ENCODE measurements at regions not wholly inside any gene's neighbourhood (a gene's known extent, or its start where the extent isn't known, plus 50 kb on each side); places are given as distances from the start of the nearest gene placed in this dataset.

DNA sequence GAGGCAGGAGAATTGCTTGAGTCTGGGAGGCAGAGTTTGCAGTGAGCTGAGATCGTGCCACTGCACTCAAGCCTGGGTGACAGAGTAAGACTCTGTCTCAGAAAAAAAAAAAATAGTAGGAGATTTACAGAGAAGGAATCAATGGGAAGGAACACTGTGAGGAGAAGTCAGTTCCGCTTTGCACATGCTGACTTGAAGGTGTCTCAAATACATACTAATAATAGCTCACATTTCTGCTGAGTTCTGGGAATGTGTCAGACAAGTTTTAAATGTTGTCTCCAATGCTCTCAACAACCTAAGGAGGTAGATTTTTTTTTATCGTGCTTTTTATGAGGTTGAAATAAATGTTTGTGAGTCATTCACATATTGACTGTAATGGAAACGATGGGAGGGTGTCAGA lies 654.9 kb upstream of the CELF2 start:
- WGBS: 66% methylated on average over 4 of the region's 4 CpGs
- no peaks in the 10 kb centered on the region for H3K4me1 ChIP-seq (ENCODE audit: control insufficient read depth in 4 of 4, insufficient read depth in 4 of 4, low read length in 3 of 4)
- H3K4me3 ChIP-seq (ENCODE audit: low read depth in 1 of 3, low read length in 3 of 3): no peak overlapping the region
- H3K27ac ChIP-seq (ENCODE audit: low read depth in 1 of 2, low read length in 2 of 2): no peak overlapping the region
- no peaks in the 10 kb centered on the region for H3K27me3 ChIP-seq (ENCODE audit: control insufficient read depth in 4 of 4, insufficient read depth in 4 of 4, low read length in 3 of 4)
- H3K9me3 ChIP-seq (ENCODE audit: control insufficient read depth in 4 of 4, low read length in 3 of 4): no peaks in the 10 kb centered on the region
- H3K36me3 ChIP-seq (ENCODE audit: control insufficient read depth in 4 of 4, insufficient read depth in 3 of 4, low read depth in 1 of 4, low read length in 3 of 4): no peaks in the 10 kb centered on the region
- no peak for DNase-seq (ENCODE audit: low spot score)
- TF ChIP-seq GABPA (IDR thresholded peaks at IDR 0.05 in 1 of 2, conservative IDR thresholded peaks at IDR 0.05 in 1 of 2): no peak
- no peak overlapping the region for H3K9ac ChIP-seq (ENCODE audit: low read depth in 1 of 2, low read length in 2 of 2)

DNA sequence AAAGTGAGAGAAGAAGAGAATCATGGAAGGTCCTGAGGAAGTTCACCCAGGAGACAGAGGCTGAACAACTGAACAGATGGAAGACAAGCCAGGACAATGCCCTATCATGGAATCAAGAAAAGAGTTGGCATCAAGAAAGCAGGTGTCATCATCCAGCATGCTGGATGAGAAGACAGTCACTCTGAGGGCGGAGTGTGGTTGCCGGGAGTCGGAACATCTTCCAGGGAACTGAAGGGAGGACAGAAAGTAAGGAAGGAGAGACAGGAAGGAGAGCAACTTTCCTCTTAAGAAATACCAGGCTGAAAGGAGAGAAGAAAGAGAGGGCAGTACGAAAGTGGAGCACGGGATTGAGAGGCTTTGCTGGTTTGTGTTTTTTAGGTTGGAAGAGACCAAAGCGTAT lies 654.5 kb upstream of the CELF2 start:
- no peak overlapping the region for H3K4me3 ChIP-seq (ENCODE audit: low read depth in 1 of 3, low read length in 3 of 3)
- WGBS: 77% methylated on average over 6 of the region's 6 CpGs
- H3K27me3 ChIP-seq (ENCODE audit: control insufficient read depth in 4 of 4, insufficient read depth in 4 of 4, low read length in 3 of 4): no peaks in the 10 kb centered on the region
- no peak for DNase-seq (ENCODE audit: low spot score)
- no peak overlapping the region for H3K27ac ChIP-seq (ENCODE audit: low read depth in 1 of 2, low read length in 2 of 2)
- TF ChIP-seq JUND (IDR thresholded peaks at IDR 0.05) (no peak), FOXA1 (IDR thresholded peaks at IDR 0.05) (no peak), YY1 (IDR thresholded peaks at IDR 0.05) (no peak), FOXA2 (IDR thresholded peaks at IDR 0.05) (no peak), RXRA (IDR thresholded peaks at IDR 0.05) (no peak), GABPA (IDR thresholded peaks at IDR 0.05 in 1 of 2, conservative IDR thresholded peaks at IDR 0.05 in 1 of 2) (no peak), TAF1 (conservative IDR thresholded peaks at IDR 0.05) (no peak), SP1 (IDR thresholded peaks at IDR 0.05) (no peak), HNF4A (conservative IDR thresholded peaks at IDR 0.05) (no peak), RAD21 (IDR thresholded peaks at IDR 0.05) (no peak)
- TF ChIP-seq, protein P1, sequence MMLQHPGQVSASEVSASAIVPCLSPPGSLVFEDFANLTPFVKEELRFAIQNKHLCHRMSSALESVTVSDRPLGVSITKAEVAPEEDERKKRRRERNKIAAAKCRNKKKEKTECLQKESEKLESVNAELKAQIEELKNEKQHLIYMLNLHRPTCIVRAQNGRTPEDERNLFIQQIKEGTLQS (IDR thresholded peaks at IDR 0.05): no peak
- TF ChIP-seq, protein P2, sequence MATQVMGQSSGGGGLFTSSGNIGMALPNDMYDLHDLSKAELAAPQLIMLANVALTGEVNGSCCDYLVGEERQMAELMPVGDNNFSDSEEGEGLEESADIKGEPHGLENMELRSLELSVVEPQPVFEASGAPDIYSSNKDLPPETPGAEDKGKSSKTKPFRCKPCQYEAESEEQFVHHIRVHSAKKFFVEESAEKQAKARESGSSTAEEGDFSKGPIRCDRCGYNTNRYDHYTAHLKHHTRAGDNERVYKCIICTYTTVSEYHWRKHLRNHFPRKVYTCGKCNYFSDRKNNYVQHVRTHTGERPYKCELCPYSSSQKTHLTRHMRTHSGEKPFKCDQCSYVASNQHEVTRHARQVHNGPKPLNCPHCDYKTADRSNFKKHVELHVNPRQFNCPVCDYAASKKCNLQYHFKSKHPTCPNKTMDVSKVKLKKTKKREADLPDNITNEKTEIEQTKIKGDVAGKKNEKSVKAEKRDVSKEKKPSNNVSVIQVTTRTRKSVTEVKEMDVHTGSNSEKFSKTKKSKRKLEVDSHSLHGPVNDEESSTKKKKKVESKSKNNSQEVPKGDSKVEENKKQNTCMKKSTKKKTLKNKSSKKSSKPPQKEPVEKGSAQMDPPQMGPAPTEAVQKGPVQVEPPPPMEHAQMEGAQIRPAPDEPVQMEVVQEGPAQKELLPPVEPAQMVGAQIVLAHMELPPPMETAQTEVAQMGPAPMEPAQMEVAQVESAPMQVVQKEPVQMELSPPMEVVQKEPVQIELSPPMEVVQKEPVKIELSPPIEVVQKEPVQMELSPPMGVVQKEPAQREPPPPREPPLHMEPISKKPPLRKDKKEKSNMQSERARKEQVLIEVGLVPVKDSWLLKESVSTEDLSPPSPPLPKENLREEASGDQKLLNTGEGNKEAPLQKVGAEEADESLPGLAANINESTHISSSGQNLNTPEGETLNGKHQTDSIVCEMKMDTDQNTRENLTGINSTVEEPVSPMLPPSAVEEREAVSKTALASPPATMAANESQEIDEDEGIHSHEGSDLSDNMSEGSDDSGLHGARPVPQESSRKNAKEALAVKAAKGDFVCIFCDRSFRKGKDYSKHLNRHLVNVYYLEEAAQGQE (IDR thresholded peaks at IDR 0.05): no peak
- TF ChIP-seq, protein P3, sequence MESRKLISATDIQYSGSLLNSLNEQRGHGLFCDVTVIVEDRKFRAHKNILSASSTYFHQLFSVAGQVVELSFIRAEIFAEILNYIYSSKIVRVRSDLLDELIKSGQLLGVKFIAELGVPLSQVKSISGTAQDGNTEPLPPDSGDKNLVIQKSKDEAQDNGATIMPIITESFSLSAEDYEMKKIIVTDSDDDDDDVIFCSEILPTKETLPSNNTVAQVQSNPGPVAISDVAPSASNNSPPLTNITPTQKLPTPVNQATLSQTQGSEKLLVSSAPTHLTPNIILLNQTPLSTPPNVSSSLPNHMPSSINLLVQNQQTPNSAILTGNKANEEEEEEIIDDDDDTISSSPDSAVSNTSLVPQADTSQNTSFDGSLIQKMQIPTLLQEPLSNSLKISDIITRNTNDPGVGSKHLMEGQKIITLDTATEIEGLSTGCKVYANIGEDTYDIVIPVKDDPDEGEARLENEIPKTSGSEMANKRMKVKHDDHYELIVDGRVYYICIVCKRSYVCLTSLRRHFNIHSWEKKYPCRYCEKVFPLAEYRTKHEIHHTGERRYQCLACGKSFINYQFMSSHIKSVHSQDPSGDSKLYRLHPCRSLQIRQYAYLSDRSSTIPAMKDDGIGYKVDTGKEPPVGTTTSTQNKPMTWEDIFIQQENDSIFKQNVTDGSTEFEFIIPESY (IDR thresholded peaks at IDR 0.05): no peak
- TF ChIP-seq, protein P4, sequence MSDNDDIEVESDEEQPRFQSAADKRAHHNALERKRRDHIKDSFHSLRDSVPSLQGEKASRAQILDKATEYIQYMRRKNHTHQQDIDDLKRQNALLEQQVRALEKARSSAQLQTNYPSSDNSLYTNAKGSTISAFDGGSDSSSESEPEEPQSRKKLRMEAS (IDR thresholded peaks at IDR 0.05): no peak
- no peak overlapping the region for H3K9ac ChIP-seq (ENCODE audit: low read depth in 1 of 2, low read length in 2 of 2)
- H3K36me3 ChIP-seq (ENCODE audit: control insufficient read depth in 4 of 4, insufficient read depth in 3 of 4, low read depth in 1 of 4, low read length in 3 of 4): no peaks in the 10 kb centered on the region
- no peaks in the 10 kb centered on the region for H3K9me3 ChIP-seq (ENCODE audit: control insufficient read depth in 4 of 4, low read length in 3 of 4)
- H3K4me1 ChIP-seq (ENCODE audit: control insufficient read depth in 4 of 4, insufficient read depth in 4 of 4, low read length in 3 of 4): no peaks in the 10 kb centered on the region

DNA sequence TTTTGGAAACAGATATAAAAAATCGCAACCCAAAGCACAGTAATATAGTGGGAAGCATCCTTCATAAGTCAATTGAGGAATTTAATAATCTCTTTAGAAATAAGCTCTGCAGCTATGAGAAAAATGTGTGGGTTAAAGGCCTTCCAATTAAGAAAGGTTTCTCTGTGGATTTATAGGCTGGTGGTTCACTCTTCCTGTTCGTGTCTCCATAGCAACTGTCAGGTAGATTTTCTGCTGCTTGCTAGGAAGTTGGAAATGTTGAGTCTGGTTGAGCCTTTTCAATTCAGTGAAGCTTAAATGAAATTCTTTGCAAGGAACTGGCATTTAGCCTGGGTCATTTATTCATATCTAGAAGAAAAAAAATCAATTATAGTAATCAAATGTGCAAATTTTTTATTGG lies 652.8 kb upstream of the CELF2 start:
- no peak for DNase-seq (ENCODE audit: low spot score)
- TF ChIP-seq HNF4G (IDR thresholded peaks at IDR 0.05) (no peak), FOXA2 (IDR thresholded peaks at IDR 0.05) (no peak), RAD21 (IDR thresholded peaks at IDR 0.05) (no peak)
- TF ChIP-seq, protein P2 (IDR thresholded peaks at IDR 0.05): no peak
- no peak overlapping the region for H3K27ac ChIP-seq (ENCODE audit: low read depth in 1 of 2, low read length in 2 of 2)
- WGBS: 72% methylated on average over 2 of the region's 2 CpGs
- no peaks in the 10 kb centered on the region for H3K27me3 ChIP-seq (ENCODE audit: control insufficient read depth in 4 of 4, insufficient read depth in 4 of 4, low read length in 3 of 4)
- no peaks in the 10 kb centered on the region for H3K4me1 ChIP-seq (ENCODE audit: control insufficient read depth in 4 of 4, insufficient read depth in 4 of 4, low read length in 3 of 4)
- H3K9me3 ChIP-seq (ENCODE audit: control insufficient read depth in 4 of 4, low read length in 3 of 4): no peaks in the 10 kb centered on the region
- no peaks in the 10 kb centered on the region for H3K36me3 ChIP-seq (ENCODE audit: control insufficient read depth in 4 of 4, insufficient read depth in 3 of 4, low read depth in 1 of 4, low read length in 3 of 4)
- no peak overlapping the region for H3K9ac ChIP-seq (ENCODE audit: low read depth in 1 of 2, low read length in 2 of 2)
- H3K4me3 ChIP-seq (ENCODE audit: low read depth in 1 of 3, low read length in 3 of 3): no peak overlapping the region
